Erythroblast (primary cell): ENCODE measurements at regions not wholly inside any gene's neighbourhood (a gene's known extent, or its start where the extent isn't known, plus 50 kb on each side); places are given as distances from the start of the nearest gene placed in this dataset.

Source experiments
- GATA1 ChIP-seq: IDR thresholded peaks from 2 replicates; pipeline ENCODE4 v1.6.1; 2011; ENCODE audit warnings: low read depth, mild to moderate bottlenecking, control low read depth, low read length, moderate library complexity
- POLR2A ChIP-seq: IDR thresholded peaks from 2 replicates; pipeline ENCODE4 v1.6.1; 2011; ENCODE audit warnings: mild to moderate bottlenecking, low read length

DNA sequence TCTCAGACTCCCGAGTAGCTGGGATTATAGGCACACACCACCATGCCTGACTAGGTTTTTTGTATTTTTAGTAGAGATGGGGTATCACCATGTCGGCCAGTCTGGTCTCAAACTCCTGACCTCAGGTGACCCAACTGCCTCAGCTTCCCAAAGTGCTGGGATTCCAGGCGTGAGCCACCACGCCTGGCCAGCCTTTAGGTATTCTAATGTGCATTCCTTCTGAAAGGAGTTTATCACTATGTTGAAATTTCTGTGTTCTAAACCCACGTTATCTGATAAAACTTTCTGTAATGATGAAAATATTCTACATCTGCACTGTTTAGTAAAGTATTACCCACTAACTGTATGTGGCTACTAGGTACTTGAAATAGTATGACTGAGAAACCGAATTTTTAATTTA is 110.6 kb upstream of the IMMP2L start:
- TF ChIP-seq POLR2A (no peak), GATA1 (no peak)
